Caco-2 (cell line): ENCODE measurements at regions not wholly inside any gene's neighbourhood (a gene's known extent, or its start where the extent isn't known, plus 50 kb on each side); places are given as distances from the start of the nearest gene placed in this dataset.

Experiments
- BruUV-seq: library from RNA; stranded (reverse); fragments of 400-500 nt; replicated peaks from 2 replicates; lab custom pipeline; 2021; lab: Mats Ljungman, UMichigan
- CTCF ChIA-PET: fragments of 300-600 bp; sonication (Branson Sonifier 250); formaldehyde crosslinking; loops from one replicate; lab custom pipeline; 2022; ENCODE audit warnings: antibody characterized with exemption; lab: Charles Lee
- POLR2A ChIA-PET: fragments of 300-600 bp; sonication (Branson Sonifier 250); formaldehyde crosslinking; loops from one replicate; lab custom pipeline; 2022; ENCODE audit warnings: antibody characterized with exemption; lab: Charles Lee
- DNase-seq, 2 experiments: peaks; one replicate each; pipeline versions ENCODE4 v3.0.0 to v3.0.0-alpha.2; 2020 to 2022
- H3K27me3 ChIP-seq: replicated peaks from 2 replicates; pipeline ENCODE4 v1.6.0; 2011; ENCODE audit warnings: low read length; ENCODE audit not compliant: control insufficient read depth, insufficient read depth
- H3K36me3 ChIP-seq: 2 replicates; pipeline ENCODE4 v1.5.1; 2011; ENCODE audit warnings: low read length; ENCODE audit not compliant: control insufficient read depth, insufficient read depth
- H3K4me1 ChIP-seq: fragments of 250-450 bp; sonication (Bioruptor Pico); 2 replicates; pipeline ENCODE4 v1.5.1; 2020; ENCODE audit warnings: mild to moderate bottlenecking
- H3K4me3 ChIP-seq: 2 replicates; pipeline ENCODE4 v1.5.1; 2011; ENCODE audit warnings: low read depth, mild to moderate bottlenecking, control low read depth, low read length
- H3K9me3 ChIP-seq: fragments of 250-450 bp; sonication (Bioruptor Pico); 2 replicates; pipeline ENCODE4 v1.5.1; 2020; ENCODE audit warnings: mild to moderate bottlenecking, moderate library complexity
- H3K27ac Mint-ChIP-seq: one replicate; pipeline ENCODE4 v1.8.0; 2022; ENCODE audit warnings: mixed read lengths; ENCODE audit not compliant: unreplicated experiment
- H3K27me3 Mint-ChIP-seq: one replicate; pipeline ENCODE4 v1.8.0; 2022; ENCODE audit warnings: mixed read lengths; ENCODE audit not compliant: insufficient read depth, unreplicated experiment
- H3K36me3 Mint-ChIP-seq: one replicate; pipeline ENCODE4 v1.8.0; 2022; ENCODE audit warnings: mild to moderate bottlenecking, mixed read lengths; ENCODE audit not compliant: insufficient read depth, unreplicated experiment
- H3K4me1 Mint-ChIP-seq: one replicate; pipeline ENCODE4 v1.8.0; 2022; ENCODE audit warnings: low read depth, mixed read lengths; ENCODE audit not compliant: unreplicated experiment
- H3K4me3 Mint-ChIP-seq: one replicate; pipeline ENCODE4 v1.8.0; 2022; ENCODE audit warnings: mild to moderate bottlenecking, moderate library complexity, mixed read lengths; ENCODE audit not compliant: unreplicated experiment
- H3K9me3 Mint-ChIP-seq: one replicate; pipeline ENCODE4 v1.8.0; 2022; ENCODE audit warnings: mixed read lengths; ENCODE audit not compliant: unreplicated experiment
- CTCF ChIP-seq, 2 experiments: fragments of 200-600 bp in 1 of 2; IDR thresholded peaks; 1 replicate in 1 of 2; 2 replicates in 1 of 2; pipeline versions ENCODE4 v1.5.1 to v1.8.0; 2011 to 2022; ENCODE audit warnings: antibody characterized with exemption in 1 of 2, control low read depth in 1 of 2, inconsistent platforms in 1 of 2, low read depth in 1 of 2, low read length in 1 of 2, mild to moderate bottlenecking in 1 of 2, moderate library complexity in 1 of 2; ENCODE audit not compliant: insufficient read depth in 1 of 2, severe bottlenecking in 1 of 2, unreplicated experiment in 1 of 2
- intact Hi-C: fragments of 100-400 bp; cut with micrococcal nuclease; formaldehyde crosslinking; loops from one replicate; pipeline ENCODE4 v1.10.0; 2022; ENCODE audit not compliant: unreplicated experiment

GRCh38 chr4:142917678-142918077 lies 71.6 kb upstream of the INPP4B start:
- H3K36me3 ChIP-seq: no peaks in the 10 kb centered on the region
- Mint-ChIP-seq H3K27me3 (peaks cover 5% of the 10 kb centered on the region), H3K9me3 (no peaks in the 10 kb centered on the region), H3K4me1 (no peaks in the 10 kb centered on the region), H3K4me3 (no peak overlapping the region), H3K36me3 (no peaks in the 10 kb centered on the region), H3K27ac (no peak overlapping the region)
- POLR2A ChIA-PET: no interaction called here
- no peaks in the 10 kb centered on the region for H3K4me1 ChIP-seq
- TF ChIP-seq CTCF (IDR thresholded peaks at IDR 0.05; ENCODE audit: insufficient read depth in 1 of 2, low read depth in 1 of 2, low read length in 1 of 2, severe bottlenecking in 1 of 2, unreplicated experiment in 1 of 2): no peak
- H3K9me3 ChIP-seq: no peaks in the 10 kb centered on the region
- H3K4me3 ChIP-seq: no peak overlapping the region
- H3K27me3 ChIP-seq: no peaks in the 10 kb centered on the region
- DNase-seq: no peak
- no TSS peak for BruUV-seq
- CTCF ChIA-PET: no interaction called here
- intact Hi-C loops: no loop called here

GRCh38 chr4:142922720-142923119 lies 76.6 kb upstream of the INPP4B start:
- intact Hi-C loops: no loop called here
- no TSS peak for BruUV-seq
- H3K4me1 Mint-ChIP-seq: no peaks in the 10 kb centered on the region
- Histone ChIP-seq H3K4me3 (no peak overlapping the region), H3K4me1 (0 out of 2 replicates have a peak, but pooled peaks cover 6% of the 10 kb centered on the region), H3K36me3 (no peaks in the 10 kb centered on the region), H3K9me3 (no peaks in the 10 kb centered on the region), H3K27me3 (no peaks in the 10 kb centered on the region)
- H3K27me3 Mint-ChIP-seq: peaks cover 5% of the 10 kb centered on the region
- no peak for TF ChIP-seq CTCF (IDR thresholded peaks at IDR 0.05; ENCODE audit: insufficient read depth in 1 of 2, low read depth in 1 of 2, low read length in 1 of 2, severe bottlenecking in 1 of 2, unreplicated experiment in 1 of 2)
- ChIA-PET CTCF (no interaction called here), POLR2A (no interaction called here)
- no peak overlapping the region for H3K27ac Mint-ChIP-seq
- no peaks in the 10 kb centered on the region for H3K36me3 Mint-ChIP-seq
- no peak for DNase-seq
- no peaks in the 10 kb centered on the region for H3K9me3 Mint-ChIP-seq
- no peak overlapping the region for H3K4me3 Mint-ChIP-seq

GRCh38 chr4:142923619-142924018 lies 77.5 kb upstream of the INPP4B start:
- CTCF ChIA-PET: no interaction called here

More at GRCh38 chr4:142923619-142924018, 77.5 kb upstream of the INPP4B start:
- Histone ChIP-seq H3K36me3 (no peaks in the 10 kb centered on the region), H3K4me3 (no peak overlapping the region), H3K27me3 (no peaks in the 10 kb centered on the region), H3K4me1 (0 out of 2 replicates have a peak, but pooled peaks cover 6% of the 10 kb centered on the region), H3K9me3 (no peaks in the 10 kb centered on the region)
- no peak for DNase-seq
- BruUV-seq: no TSS peak
- Mint-ChIP-seq H3K9me3 (no peaks in the 10 kb centered on the region), H3K4me3 (no peak overlapping the region), H3K36me3 (no peaks in the 10 kb centered on the region), H3K27me3 (peaks cover 5% of the 10 kb centered on the region), H3K27ac (no peak overlapping the region), H3K4me1 (no peaks in the 10 kb centered on the region)
- intact Hi-C loops: no loop called here
- POLR2A ChIA-PET: no interaction called here
- TF ChIP-seq CTCF (IDR thresholded peaks at IDR 0.05; ENCODE audit: insufficient read depth in 1 of 2, low read depth in 1 of 2, low read length in 1 of 2, severe bottlenecking in 1 of 2, unreplicated experiment in 1 of 2): no peak
